Keratinocyte (primary cell): ENCODE measurements at regions not wholly inside any gene's neighbourhood (a gene's known extent, or its start where the extent isn't known, plus 50 kb on each side); places are given as distances from the start of the nearest gene placed in this dataset.

Experiments used
- EZH2 ChIP-seq: IDR thresholded peaks from one replicate; pipeline ENCODE4 v1.6.1; 2012; ENCODE audit warnings: inconsistent platforms, mild to moderate bottlenecking, low read length, moderate library complexity
- TF ChIP-seq, protein P1 (sequence below), 3 experiments: IDR thresholded peaks in 1 of 3; conservative IDR thresholded peaks in 1 of 3; optimal IDR thresholded peaks in 1 of 3; 2 replicates in 2 of 3; 3 replicates in 1 of 3; pipeline versions ENCODE3 to v1.5.1; 2011; ENCODE audit warnings: low read length in 3 of 3, mild to moderate bottlenecking in 3 of 3, moderate library complexity in 2 of 3, control low read depth in 1 of 3, inconsistent platforms in 1 of 3; ENCODE audit not compliant: insufficient read depth in 2 of 3; ENCODE audit errors: extremely low read depth in 1 of 3

DNA sequence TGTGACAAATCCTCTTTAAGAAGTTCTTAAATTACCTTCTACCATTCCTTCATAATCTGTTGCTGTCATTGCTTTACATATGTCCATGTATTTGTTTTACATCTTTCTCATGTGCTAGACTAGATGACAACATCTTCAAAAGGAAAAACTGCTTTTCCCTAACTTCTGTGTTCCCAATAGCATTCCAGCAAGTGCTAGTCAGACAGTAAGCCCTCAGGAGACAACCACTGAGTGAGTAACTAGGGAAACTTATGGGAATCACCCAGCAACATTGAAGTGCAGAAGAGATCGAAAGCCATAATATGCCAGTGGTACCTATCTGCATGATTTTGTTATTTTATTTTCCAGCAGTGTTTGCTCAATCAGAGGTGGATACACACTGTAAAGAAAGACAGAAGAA lies 889.7 kb upstream of the API5 start:
- TF ChIP-seq, protein P1, sequence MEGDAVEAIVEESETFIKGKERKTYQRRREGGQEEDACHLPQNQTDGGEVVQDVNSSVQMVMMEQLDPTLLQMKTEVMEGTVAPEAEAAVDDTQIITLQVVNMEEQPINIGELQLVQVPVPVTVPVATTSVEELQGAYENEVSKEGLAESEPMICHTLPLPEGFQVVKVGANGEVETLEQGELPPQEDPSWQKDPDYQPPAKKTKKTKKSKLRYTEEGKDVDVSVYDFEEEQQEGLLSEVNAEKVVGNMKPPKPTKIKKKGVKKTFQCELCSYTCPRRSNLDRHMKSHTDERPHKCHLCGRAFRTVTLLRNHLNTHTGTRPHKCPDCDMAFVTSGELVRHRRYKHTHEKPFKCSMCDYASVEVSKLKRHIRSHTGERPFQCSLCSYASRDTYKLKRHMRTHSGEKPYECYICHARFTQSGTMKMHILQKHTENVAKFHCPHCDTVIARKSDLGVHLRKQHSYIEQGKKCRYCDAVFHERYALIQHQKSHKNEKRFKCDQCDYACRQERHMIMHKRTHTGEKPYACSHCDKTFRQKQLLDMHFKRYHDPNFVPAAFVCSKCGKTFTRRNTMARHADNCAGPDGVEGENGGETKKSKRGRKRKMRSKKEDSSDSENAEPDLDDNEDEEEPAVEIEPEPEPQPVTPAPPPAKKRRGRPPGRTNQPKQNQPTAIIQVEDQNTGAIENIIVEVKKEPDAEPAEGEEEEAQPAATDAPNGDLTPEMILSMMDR (optimal IDR thresholded peaks at IDR 0.05 in 1 of 3, IDR thresholded peaks at IDR 0.05 in 1 of 3, conservative IDR thresholded peaks at IDR 0.05 in 1 of 3; ENCODE audit: extremely low read depth in 1 of 3, insufficient read depth in 2 of 3, low read length in 3 of 3) = no peak
- TF ChIP-seq EZH2 = no peak
